ENCODE measurements at regions not wholly inside any gene's neighbourhood (a gene's known extent, or its start where the extent isn't known, plus 50 kb on each side); places are given as distances from the start of the nearest gene placed in this dataset.

DNA sequence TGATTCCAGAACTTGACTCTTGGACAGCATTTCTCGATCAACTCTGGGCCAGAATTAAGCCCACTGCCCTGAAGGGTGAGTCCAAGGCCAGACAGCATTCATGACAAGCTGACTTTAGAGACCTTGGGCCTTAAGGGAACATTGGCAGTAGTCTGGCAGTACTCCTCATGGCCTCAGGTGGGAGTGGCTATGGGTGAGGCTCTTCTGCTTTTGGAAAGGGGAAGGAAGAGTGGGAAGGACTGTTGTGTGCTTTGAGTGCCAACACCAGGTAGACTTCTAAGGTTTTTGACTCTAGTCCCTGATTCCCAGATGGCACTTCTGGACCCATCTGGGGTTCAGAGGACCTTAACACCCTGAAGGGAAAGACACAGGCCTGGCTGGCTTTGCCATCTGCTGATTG is 530.4 kb downstream of the ACTL7B start:
- H3K4me3 ChIP-seq (replicated peaks; ENCODE audit: low read depth, low read length), result no peak overlapping the region
- no peak for DNase-seq (ENCODE audit: extremely low read depth, low read depth)
- TF ChIP-seq, protein P1, sequence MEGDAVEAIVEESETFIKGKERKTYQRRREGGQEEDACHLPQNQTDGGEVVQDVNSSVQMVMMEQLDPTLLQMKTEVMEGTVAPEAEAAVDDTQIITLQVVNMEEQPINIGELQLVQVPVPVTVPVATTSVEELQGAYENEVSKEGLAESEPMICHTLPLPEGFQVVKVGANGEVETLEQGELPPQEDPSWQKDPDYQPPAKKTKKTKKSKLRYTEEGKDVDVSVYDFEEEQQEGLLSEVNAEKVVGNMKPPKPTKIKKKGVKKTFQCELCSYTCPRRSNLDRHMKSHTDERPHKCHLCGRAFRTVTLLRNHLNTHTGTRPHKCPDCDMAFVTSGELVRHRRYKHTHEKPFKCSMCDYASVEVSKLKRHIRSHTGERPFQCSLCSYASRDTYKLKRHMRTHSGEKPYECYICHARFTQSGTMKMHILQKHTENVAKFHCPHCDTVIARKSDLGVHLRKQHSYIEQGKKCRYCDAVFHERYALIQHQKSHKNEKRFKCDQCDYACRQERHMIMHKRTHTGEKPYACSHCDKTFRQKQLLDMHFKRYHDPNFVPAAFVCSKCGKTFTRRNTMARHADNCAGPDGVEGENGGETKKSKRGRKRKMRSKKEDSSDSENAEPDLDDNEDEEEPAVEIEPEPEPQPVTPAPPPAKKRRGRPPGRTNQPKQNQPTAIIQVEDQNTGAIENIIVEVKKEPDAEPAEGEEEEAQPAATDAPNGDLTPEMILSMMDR (IDR thresholded peaks at IDR 0.05; ENCODE audit: low read depth, low read length, missing control alignments), result no peak

DNA sequence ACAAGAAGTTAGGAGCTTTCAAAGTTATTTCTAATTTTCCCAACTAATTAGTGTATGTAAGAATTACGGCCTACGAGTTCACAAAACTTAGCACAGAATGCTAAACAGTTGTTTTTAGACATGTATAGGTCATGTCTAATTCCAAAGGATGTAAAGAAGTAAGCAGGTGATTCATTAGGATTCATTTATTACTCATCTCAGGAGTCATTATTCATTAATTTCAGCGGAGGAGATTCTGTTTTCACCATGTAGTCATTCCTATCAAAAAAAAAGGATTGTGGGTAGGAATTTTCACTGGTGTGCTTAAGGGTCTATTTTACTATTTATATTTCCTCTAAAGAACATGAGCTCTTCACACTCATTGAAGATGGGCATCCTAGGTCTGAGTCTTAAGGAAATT is 532.2 kb downstream of the ACTL7B start:
- TF ChIP-seq, protein P1 (IDR thresholded peaks at IDR 0.05; ENCODE audit: low read depth, low read length, missing control alignments), result no peak
- no peak overlapping the region for H3K4me3 ChIP-seq (replicated peaks; ENCODE audit: low read depth, low read length)
- DNase-seq (ENCODE audit: extremely low read depth, low read depth), result no peak

DNA sequence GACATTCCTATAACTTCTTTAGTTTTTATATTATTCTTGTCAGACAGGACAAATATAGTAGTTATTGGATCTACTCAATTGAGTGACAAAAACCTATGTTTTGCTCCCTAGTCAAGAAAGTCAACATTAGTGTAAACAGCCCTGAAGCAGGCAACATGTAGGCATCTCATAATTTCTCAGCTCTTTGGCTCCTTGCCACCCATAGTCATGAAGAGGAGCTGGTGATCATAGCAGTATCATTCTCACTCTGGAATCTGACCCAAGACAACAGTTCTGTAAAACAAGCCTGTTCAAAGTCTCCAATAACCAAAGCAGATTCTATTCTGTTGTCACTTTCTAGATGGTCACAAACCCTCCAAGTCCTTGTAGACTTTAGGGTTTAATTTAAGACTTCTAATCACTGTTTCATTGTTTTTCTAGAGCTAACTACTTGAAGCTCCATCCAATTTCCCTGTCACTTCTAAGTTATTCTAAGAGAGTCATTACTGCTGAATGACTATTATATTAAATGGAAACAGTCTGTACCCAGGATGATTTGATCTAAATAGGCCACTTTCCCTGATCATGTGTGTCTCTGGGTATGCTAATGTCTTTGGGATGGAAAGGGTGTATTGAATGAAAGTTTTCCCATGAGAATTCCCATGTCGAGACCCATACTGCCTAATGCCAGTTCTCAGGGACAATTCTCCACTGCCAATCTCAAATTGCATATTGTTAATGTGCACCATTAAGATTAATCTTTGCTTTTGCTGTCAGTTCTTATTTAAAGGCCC is 533.3 kb downstream of the ACTL7B start:
- no peak overlapping the region for H3K4me3 ChIP-seq (replicated peaks; ENCODE audit: low read depth, low read length)
- TF ChIP-seq, protein P1 (IDR thresholded peaks at IDR 0.05; ENCODE audit: low read depth, low read length, missing control alignments), result no peak
- DNase-seq (ENCODE audit: extremely low read depth, low read depth), result no peak

DNA sequence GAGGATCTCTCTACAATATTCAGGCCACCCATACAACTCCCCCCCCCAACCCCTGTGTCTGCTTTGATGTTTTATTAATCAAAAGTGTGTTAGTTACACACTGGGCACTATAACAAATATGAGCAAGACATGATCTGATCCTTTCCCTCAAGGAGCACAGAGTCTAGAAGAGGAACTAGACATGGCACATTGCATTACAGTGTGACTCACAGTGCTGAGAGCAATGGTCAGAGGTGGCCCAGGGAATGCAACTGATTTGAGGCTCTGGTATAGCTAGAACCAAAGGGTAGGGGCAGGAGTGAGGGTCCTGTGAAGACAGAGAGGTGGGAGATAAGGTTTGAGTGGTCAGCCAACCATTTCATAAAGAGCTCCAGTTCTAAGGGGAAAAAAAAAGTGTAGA is 539.2 kb downstream of the ACTL7B start:
- TF ChIP-seq, protein P1 (IDR thresholded peaks at IDR 0.05; ENCODE audit: low read depth, low read length, missing control alignments), result no peak
- no peak overlapping the region for H3K4me3 ChIP-seq (replicated peaks; ENCODE audit: low read depth, low read length)
- DNase-seq (ENCODE audit: extremely low read depth, low read depth), result no peak

DNA sequence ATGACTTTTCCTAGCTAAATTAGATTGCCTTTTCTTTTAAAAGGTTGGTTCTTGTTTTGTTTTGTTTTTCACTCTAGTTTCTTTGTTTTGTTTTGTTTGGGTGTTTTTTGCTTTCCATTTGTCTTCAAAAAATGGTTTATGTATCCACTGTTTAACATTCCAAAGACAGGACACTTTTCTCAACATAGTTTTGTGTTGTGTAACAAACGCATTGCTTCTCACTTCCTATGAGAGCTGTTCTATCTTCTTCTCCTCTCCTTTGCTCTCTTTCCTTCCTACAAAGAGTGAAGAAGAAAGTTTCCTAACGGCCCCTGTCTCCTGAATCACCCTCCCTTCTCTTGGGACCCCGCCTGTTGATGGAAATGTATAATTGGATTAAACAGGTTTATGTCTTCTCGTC is 539.7 kb downstream of the ACTL7B start:
- TF ChIP-seq, protein P1 (IDR thresholded peaks at IDR 0.05; ENCODE audit: low read depth, low read length, missing control alignments), result no peak
- DNase-seq (ENCODE audit: extremely low read depth, low read depth), result no peak
- H3K4me3 ChIP-seq (replicated peaks; ENCODE audit: low read depth, low read length), result no peak overlapping the region

DNA sequence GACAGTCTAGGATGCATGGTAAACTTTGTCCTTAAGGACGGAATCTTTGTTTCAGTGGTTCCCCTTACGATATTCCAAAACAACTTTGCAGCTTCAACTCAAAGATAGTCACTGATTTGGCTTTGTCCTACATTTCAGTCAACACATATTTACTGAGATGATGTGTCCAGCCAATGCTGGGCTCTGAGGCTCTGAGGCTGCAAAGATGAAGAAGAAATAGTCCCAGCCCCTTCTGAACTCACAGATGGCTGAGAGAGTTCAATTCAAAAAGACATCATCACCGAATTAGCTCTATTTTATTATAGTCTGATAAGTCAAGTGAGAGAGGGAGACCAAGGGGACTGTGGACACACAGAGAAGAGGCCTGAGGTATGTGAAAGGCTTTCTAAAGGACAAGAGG is 544.0 kb downstream of the ACTL7B start:
- no peak for DNase-seq (ENCODE audit: extremely low read depth, low read depth)
- no peak overlapping the region for H3K4me3 ChIP-seq (replicated peaks; ENCODE audit: low read depth, low read length)
- TF ChIP-seq, protein P1 (IDR thresholded peaks at IDR 0.05; ENCODE audit: low read depth, low read length, missing control alignments), result no peak

DNA sequence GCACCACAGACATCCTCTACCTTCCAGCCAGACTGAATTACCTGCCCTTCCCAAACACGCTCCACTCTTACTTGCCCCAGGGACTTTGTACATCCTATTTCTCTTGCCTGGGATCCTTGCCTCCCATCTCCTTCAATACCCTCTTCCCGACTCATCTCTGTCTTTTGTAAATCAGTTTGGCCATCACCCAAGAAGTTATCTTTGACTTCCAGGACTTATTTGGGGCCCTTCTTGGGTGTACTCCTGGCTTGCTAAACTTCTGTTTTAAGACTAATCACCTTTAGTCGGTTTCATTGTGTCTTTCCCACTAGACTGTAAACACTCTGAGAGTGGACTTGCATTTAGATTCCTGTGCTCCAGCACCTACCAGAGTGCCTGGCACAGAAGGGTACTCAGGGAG is 545.6 kb downstream of the ACTL7B start:
- no peak for DNase-seq (ENCODE audit: extremely low read depth, low read depth)
- TF ChIP-seq, protein P1 (IDR thresholded peaks at IDR 0.05; ENCODE audit: low read depth, low read length, missing control alignments), result no peak
- H3K4me3 ChIP-seq (replicated peaks; ENCODE audit: low read depth, low read length), result no peak overlapping the region

All from HFF-Myc (cell line).